Fibroblast of the aortic adventitia (primary cell): ENCODE measurements at regions not wholly inside any gene's neighbourhood (a gene's known extent, or its start where the extent isn't known, plus 50 kb on each side); places are given as distances from the start of the nearest gene placed in this dataset.
"Not testable (repeated sequence)": the region's sequence is repeated elsewhere in the genome, so short reads cannot be mapped to it uniquely, and the experiment has no call there.

Source experiments
- DNase-seq: peaks from one replicate; pipeline ENCODE4 v3.0.0-alpha.2; 2010; ENCODE audit warnings: low read depth
- H3K4me3 ChIP-seq: 2 replicates; pipeline ENCODE4 v1.5.1; 2011; ENCODE audit warnings: low read depth, mild to moderate bottlenecking, control low read depth, low read length, moderate library complexity
- CTCF ChIP-seq: IDR thresholded peaks from 2 replicates; pipeline ENCODE4 v1.5.1; 2011; ENCODE audit warnings: mild to moderate bottlenecking, low read length, control low read depth, inconsistent platforms; ENCODE audit not compliant: insufficient read depth

GRCh38 chr10:84015877-84016595 is 123.3 kb upstream of the GHITM start:
- DNase-seq: no peak
- TF ChIP-seq CTCF: no peak
- no peak overlapping the region for H3K4me3 ChIP-seq

GRCh38 chr10:84018826-84019225 is 120.5 kb upstream of the GHITM start:
- DNase-seq: no peak
- H3K4me3 ChIP-seq: no peak overlapping the region
- no peak for TF ChIP-seq CTCF

- not testable (repeated sequence) for H3K4me3 ChIP-seq, DNase-seq
Measured at GRCh38 chr10:84019854-84020458, 119.4 kb upstream of the GHITM start.

- no peak overlapping the region for H3K4me3 ChIP-seq
- TF ChIP-seq CTCF: peak; percentile 56
- no peak for DNase-seq
Measured at GRCh38 chr10:84026821-84027257, 112.5 kb upstream of the GHITM start.

- no peak for DNase-seq
- no peak overlapping the region for H3K4me3 ChIP-seq
- no peak for TF ChIP-seq CTCF
Measured at GRCh38 chr10:84029840-84030239, 109.5 kb upstream of the GHITM start.

- no peak for TF ChIP-seq CTCF
- DNase-seq: no peak
- H3K4me3 ChIP-seq: no peak overlapping the region
Measured at GRCh38 chr10:84038035-84038434, 101.3 kb upstream of the GHITM start.

GRCh38 chr10:84039957-84040356 is 99.4 kb upstream of the GHITM start:
- no peak overlapping the region for H3K4me3 ChIP-seq
- no peak for TF ChIP-seq CTCF
- no peak for DNase-seq
